Keratinocyte (primary cell): ENCODE measurements at regions not wholly inside any gene's neighbourhood (a gene's known extent, or its start where the extent isn't known, plus 50 kb on each side); places are given as distances from the start of the nearest gene placed in this dataset.

Experiments used
- DNase-seq: peaks from one replicate; pipeline ENCODE4 v3.0.0-alpha.2; 2011; ENCODE audit warnings: low read depth, missing footprints, low spot score
- FAIRE-seq: peaks from 2 replicates; lab custom pipeline; 2011; peaks lifted over from hg19 to GRCh38; lab: Jason Lieb, UNC
- H2AFZ ChIP-seq: 2 replicates; pipeline ENCODE4 v1.6.0; 2012; ENCODE audit warnings: low read length, control low read depth, inconsistent platforms; ENCODE audit not compliant: control insufficient read depth
- H3K27ac ChIP-seq: 2 replicates; pipeline ENCODE4 v1.5.1; 2011; ENCODE audit warnings: low read length; ENCODE audit not compliant: control insufficient read depth, insufficient read depth
- H3K27me3 ChIP-seq: 3 replicates; pipeline ENCODE4 v1.6.0; 2011; ENCODE audit warnings: low read length; ENCODE audit not compliant: control insufficient read depth, insufficient read depth; ENCODE audit errors: extremely low read depth
- H3K36me3 ChIP-seq, 2 experiments: 2 replicates in 1 of 2; 3 replicates in 1 of 2; pipeline ENCODE4 v1.5.1; 2011; ENCODE audit warnings: low read length in 2 of 2, mild to moderate bottlenecking in 1 of 2; ENCODE audit not compliant: control insufficient read depth in 2 of 2, insufficient read depth in 2 of 2; ENCODE audit errors: extremely low read depth in 1 of 2
- H3K4me1 ChIP-seq: 3 replicates; pipeline ENCODE4 v1.5.1; 2011; ENCODE audit warnings: low read length; ENCODE audit not compliant: control insufficient read depth, insufficient read depth; ENCODE audit errors: extremely low read depth
- H3K4me2 ChIP-seq: 3 replicates; pipeline ENCODE4 v1.6.0; 2011; ENCODE audit warnings: low read depth, low read length; ENCODE audit not compliant: control insufficient read depth, insufficient read depth; ENCODE audit errors: extremely low read depth
- H3K4me3 ChIP-seq, 3 experiments: fragments of 200-600 bp in 1 of 3; sonication (generic) in 1 of 3; 2 replicates in 2 of 3; 3 replicates in 1 of 3; pipeline ENCODE4 v1.5.1; 2011 to 2016; ENCODE audit warnings: low read length in 3 of 3, mild to moderate bottlenecking in 3 of 3, control low read depth in 2 of 3, inconsistent platforms in 1 of 3, low read depth in 1 of 3, mixed read lengths in 1 of 3, mixed run types in 1 of 3, moderate library complexity in 1 of 3; ENCODE audit not compliant: control insufficient read depth in 2 of 3, insufficient read depth in 2 of 3; ENCODE audit errors: extremely low read depth in 1 of 3
- H3K79me2 ChIP-seq: 2 replicates; pipeline ENCODE4 v1.6.0; 2012; ENCODE audit warnings: low read length; ENCODE audit not compliant: control insufficient read depth, insufficient read depth
- H3K9ac ChIP-seq: 3 replicates; pipeline ENCODE4 v1.6.0; 2011; ENCODE audit warnings: low read length; ENCODE audit not compliant: control insufficient read depth, insufficient read depth; ENCODE audit errors: extremely low read depth
- H3K9me1 ChIP-seq: 3 replicates; pipeline ENCODE4 v1.6.0; 2011; ENCODE audit warnings: low read length; ENCODE audit not compliant: control insufficient read depth, insufficient read depth; ENCODE audit errors: extremely low read depth
- H3K9me3 ChIP-seq: 2 replicates; pipeline ENCODE4 v1.5.1; 2012; ENCODE audit warnings: low read depth, low read length; ENCODE audit not compliant: control insufficient read depth
- H4K20me1 ChIP-seq: 3 replicates; pipeline ENCODE4 v1.6.0; 2011; ENCODE audit warnings: low read length; ENCODE audit not compliant: control insufficient read depth, insufficient read depth; ENCODE audit errors: extremely low read depth
- CTCF ChIP-seq, 3 experiments: IDR thresholded peaks in 1 of 3; conservative IDR thresholded peaks in 1 of 3; optimal IDR thresholded peaks in 1 of 3; 2 replicates in 2 of 3; 3 replicates in 1 of 3; pipeline versions ENCODE3 to v1.5.1; 2011; ENCODE audit warnings: low read length in 3 of 3, mild to moderate bottlenecking in 3 of 3, moderate library complexity in 2 of 3, control low read depth in 1 of 3, inconsistent platforms in 1 of 3; ENCODE audit not compliant: insufficient read depth in 2 of 3; ENCODE audit errors: extremely low read depth in 1 of 3
- EZH2 ChIP-seq: IDR thresholded peaks from one replicate; pipeline ENCODE4 v1.6.1; 2012; ENCODE audit warnings: inconsistent platforms, mild to moderate bottlenecking, low read length, moderate library complexity
- dilution Hi-C: fragments of 300-500 bp; cut with MboI; formaldehyde crosslinking; loops from one replicate; pipeline ENCODE4 v1.7.0; 2020; ENCODE audit warnings: low sequenced_read_pairs; ENCODE audit not compliant: extremely low pct_ligation_motif_present

GRCh38 chr12:78324234-78324633, 493.5 kb downstream of the NAV3 start:
- TF ChIP-seq EZH2 (no peak), CTCF (optimal IDR thresholded peaks at IDR 0.05 in 1 of 3, IDR thresholded peaks at IDR 0.05 in 1 of 3, conservative IDR thresholded peaks at IDR 0.05 in 1 of 3; ENCODE audit: extremely low read depth in 1 of 3, insufficient read depth in 2 of 3, low read length in 3 of 3) (no peak)
- no peaks in the 10 kb centered on the region for H3K4me1 ChIP-seq
- no peak overlapping the region for H3K4me2 ChIP-seq
- no peak overlapping the region for H3K27ac ChIP-seq
- H2AFZ ChIP-seq: no peak overlapping the region
- FAIRE-seq (no peak), DNase-seq (no peak)
- H3K4me3 ChIP-seq: no peak overlapping the region
- no peaks in the 10 kb centered on the region for H4K20me1 ChIP-seq
- H3K36me3 ChIP-seq: no peaks in the 10 kb centered on the region
- H3K9me1 ChIP-seq: no peaks in the 10 kb centered on the region
- no peaks in the 10 kb centered on the region for H3K27me3 ChIP-seq
- dilution Hi-C loops: no loop called here
- H3K9ac ChIP-seq: no peak overlapping the region
- no peaks in the 10 kb centered on the region for H3K9me3 ChIP-seq
- H3K79me2 ChIP-seq: no peaks in the 10 kb centered on the region

- no peaks in the 10 kb centered on the region for H3K9me1 ChIP-seq
- H3K36me3 ChIP-seq: no peaks in the 10 kb centered on the region
- no peak overlapping the region for H2AFZ ChIP-seq
- dilution Hi-C loops: no loop called here
- H4K20me1 ChIP-seq: no peaks in the 10 kb centered on the region
- no peak overlapping the region for H3K27ac ChIP-seq
- no peaks in the 10 kb centered on the region for H3K79me2 ChIP-seq
- H3K27me3 ChIP-seq: no peaks in the 10 kb centered on the region
- H3K4me2 ChIP-seq: no peak overlapping the region
- DNase-seq: no peak
- TF ChIP-seq EZH2 (no peak), CTCF (optimal IDR thresholded peaks at IDR 0.05 in 1 of 3, IDR thresholded peaks at IDR 0.05 in 1 of 3, conservative IDR thresholded peaks at IDR 0.05 in 1 of 3; ENCODE audit: extremely low read depth in 1 of 3, insufficient read depth in 2 of 3, low read length in 3 of 3) (no peak)
- FAIRE-seq: no peak
- no peak overlapping the region for H3K4me3 ChIP-seq
- no peaks in the 10 kb centered on the region for H3K4me1 ChIP-seq
- H3K9me3 ChIP-seq: no peaks in the 10 kb centered on the region
- no peak overlapping the region for H3K9ac ChIP-seq
Measured at GRCh38 chr12:78328524-78328923, 497.8 kb downstream of the NAV3 start.
